ENCODE measurements at regions not wholly inside any gene's neighbourhood (a gene's known extent, or its start where the extent isn't known, plus 50 kb on each side); places are given as distances from the start of the nearest gene placed in this dataset.

DNA sequence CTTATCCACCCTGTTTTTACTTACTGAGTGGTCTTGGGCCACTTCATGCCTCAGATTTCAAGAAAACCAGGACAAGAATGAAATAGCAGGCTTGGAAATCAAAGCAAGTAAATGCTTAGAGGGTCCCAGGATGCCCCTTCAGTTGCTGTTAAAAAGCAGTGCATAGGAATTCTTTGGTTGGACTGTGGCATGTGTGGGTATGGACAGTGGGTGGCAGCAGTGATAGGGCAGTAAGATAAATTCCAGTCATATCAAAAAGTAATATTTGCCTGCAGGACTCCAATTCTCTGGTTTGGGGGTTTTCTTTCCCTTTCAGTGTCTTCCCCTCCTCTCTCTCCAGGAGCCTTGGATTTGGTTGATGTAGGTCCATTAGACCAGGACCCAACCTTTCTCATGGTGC lies 306.7 kb upstream of the CLINT1 start:
- no peaks in the 10 kb centered on the region for H3K9me3 ChIP-seq
- intact Hi-C loops (cut with DNase I), result no loop called here
- no peak overlapping the region for H3K27ac ChIP-seq
- no peak overlapping the region for H3K4me3 ChIP-seq
- DNase-seq, result no peak
- H3K4me1 ChIP-seq, result no peaks in the 10 kb centered on the region
- no peaks in the 10 kb centered on the region for H3K36me3 ChIP-seq
- no peaks in the 10 kb centered on the region for H3K27me3 ChIP-seq
- TF ChIP-seq POLR2A (IDR thresholded peaks at IDR 0.05), result no peak
- TF ChIP-seq, protein P1, sequence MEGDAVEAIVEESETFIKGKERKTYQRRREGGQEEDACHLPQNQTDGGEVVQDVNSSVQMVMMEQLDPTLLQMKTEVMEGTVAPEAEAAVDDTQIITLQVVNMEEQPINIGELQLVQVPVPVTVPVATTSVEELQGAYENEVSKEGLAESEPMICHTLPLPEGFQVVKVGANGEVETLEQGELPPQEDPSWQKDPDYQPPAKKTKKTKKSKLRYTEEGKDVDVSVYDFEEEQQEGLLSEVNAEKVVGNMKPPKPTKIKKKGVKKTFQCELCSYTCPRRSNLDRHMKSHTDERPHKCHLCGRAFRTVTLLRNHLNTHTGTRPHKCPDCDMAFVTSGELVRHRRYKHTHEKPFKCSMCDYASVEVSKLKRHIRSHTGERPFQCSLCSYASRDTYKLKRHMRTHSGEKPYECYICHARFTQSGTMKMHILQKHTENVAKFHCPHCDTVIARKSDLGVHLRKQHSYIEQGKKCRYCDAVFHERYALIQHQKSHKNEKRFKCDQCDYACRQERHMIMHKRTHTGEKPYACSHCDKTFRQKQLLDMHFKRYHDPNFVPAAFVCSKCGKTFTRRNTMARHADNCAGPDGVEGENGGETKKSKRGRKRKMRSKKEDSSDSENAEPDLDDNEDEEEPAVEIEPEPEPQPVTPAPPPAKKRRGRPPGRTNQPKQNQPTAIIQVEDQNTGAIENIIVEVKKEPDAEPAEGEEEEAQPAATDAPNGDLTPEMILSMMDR (IDR thresholded peaks at IDR 0.05), result no peak

DNA sequence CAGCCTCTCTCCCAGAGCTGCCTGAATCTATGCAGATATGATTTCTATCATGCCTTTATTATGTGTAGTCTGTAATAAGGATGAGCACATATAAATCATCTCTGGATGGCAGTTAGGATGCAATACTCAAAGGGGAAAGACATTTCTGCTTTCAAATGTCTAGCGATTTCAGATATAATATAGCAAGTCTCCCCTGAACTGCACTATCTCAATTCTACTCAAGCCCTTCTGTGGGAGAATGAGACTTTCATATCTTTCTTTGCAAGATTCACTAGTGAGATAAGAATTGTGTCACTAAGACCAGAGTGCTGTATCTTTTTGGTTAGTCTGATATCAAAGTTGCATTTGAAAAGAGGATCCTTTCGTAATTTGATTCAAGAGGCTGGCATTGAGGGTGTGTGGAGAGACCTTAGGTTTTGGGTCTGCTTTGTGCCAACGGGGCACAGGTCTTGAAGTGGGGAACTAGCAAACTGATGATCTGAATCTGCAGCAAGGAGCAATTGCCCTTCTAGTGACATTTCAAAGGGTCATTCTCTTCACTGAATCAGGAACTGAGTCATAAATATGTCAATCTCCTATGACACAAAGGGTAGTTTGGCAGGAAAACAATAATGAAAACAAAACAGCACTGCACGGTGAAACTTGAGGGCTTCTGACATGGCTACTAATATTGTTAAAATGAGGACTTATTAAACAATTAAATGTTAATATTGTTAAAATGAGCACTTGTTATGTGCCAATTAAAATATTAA lies 305.5 kb upstream of the CLINT1 start:
- intact Hi-C loops (cut with DNase I), result no loop called here
- H3K27me3 ChIP-seq, result no peaks in the 10 kb centered on the region
- no peaks in the 10 kb centered on the region for H3K9me3 ChIP-seq
- no peaks in the 10 kb centered on the region for H3K4me1 ChIP-seq
- TF ChIP-seq, protein P1 (IDR thresholded peaks at IDR 0.05), result no peak
- TF ChIP-seq POLR2A (IDR thresholded peaks at IDR 0.05), result no peak
- 60 to 65% methylated on average over 4 of the region's 4 CpGs for WGBS, 2 donors
- DNase-seq, result no peak
- H3K4me3 ChIP-seq, result no peak overlapping the region
- no peak overlapping the region for H3K27ac ChIP-seq
- no peaks in the 10 kb centered on the region for H3K36me3 ChIP-seq

DNA sequence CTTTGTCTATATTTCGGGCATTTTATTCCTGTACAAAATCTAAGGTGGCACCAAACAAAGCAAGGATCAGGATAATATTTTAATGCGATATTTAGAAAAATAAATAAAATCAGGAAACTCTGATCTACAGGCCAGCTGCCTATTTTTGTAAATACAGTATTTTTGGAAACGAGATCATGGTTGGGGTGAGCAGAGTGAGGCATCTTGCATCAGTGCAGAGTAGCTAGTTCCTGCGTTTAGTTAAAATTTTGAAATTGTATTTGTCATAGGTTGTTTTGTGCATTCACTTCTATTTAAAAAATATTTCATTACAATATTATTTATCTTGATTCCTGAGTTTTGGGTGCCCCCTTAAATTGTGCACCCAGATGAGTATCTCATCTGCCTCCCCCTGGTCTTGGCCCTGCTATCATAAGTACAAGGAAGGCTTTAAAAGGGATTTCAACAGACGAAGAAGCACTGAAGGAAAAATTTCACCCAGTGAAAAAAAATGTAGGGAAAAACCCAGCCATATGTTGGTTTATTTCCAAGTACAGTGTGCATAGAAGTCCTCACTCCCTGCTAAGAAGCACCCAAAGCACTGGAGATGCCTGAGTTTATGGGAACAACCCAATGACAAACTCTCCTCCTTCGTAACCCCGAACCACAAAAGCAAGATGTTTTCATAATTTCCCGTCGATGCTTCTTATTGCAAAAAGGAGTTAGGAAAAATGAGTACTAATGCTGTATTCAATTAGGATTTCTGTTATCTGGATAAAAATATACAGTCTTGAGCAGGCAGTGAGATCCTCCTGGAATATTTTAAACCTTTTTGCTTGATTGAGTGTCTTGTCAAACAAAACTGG lies 304.7 kb upstream of the CLINT1 start:
- H3K27ac ChIP-seq, result no peak overlapping the region
- H3K27me3 ChIP-seq, result no peaks in the 10 kb centered on the region
- H3K4me3 ChIP-seq, result no peak overlapping the region
- no peaks in the 10 kb centered on the region for H3K36me3 ChIP-seq
- intact Hi-C loops (cut with DNase I), result no loop called here
- TF ChIP-seq POLR2A (IDR thresholded peaks at IDR 0.05), result no peak
- TF ChIP-seq, protein P1 (IDR thresholded peaks at IDR 0.05), result no peak
- no peaks in the 10 kb centered on the region for H3K9me3 ChIP-seq
- 64 to 72% methylated on average over 9 of the region's 9 CpGs for WGBS, 2 donors
- DNase-seq, result no peak
- no peaks in the 10 kb centered on the region for H3K4me1 ChIP-seq

DNA sequence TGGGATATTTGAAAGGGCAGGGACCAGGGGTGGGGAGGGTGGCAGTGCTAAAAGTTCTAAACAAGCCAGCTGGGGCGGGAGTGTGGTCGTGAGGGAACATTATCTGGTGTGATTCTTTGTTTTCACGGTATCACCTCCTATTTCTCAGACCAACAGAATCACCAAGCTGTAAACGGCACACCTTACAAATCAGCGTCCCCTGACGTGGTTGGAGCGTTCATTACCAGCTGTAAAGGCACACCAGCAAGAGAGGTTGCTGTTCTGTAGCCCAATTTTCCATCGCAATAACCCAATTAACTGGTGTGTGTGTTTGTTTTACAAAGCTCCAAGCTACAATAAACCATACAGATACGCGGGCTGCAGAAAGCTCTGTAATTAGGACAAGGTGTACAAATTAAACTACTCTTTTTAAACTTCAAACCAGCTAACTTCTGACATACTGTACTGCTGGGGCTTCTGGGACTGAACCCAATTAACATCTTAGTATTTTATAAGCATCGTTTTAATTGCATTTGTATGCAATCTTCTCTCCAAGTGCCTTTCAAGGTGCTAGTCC lies 303.6 kb upstream of the CLINT1 start:
- 71 to 83% methylated on average over 10 to 11 of the region's 11 CpGs for WGBS, 2 donors
- H3K9me3 ChIP-seq, result no peaks in the 10 kb centered on the region
- DNase-seq, result no peak
- no peak for TF ChIP-seq POLR2A (IDR thresholded peaks at IDR 0.05)
- TF ChIP-seq, protein P1 (IDR thresholded peaks at IDR 0.05), result no peak
- no peaks in the 10 kb centered on the region for H3K27me3 ChIP-seq
- no peaks in the 10 kb centered on the region for H3K36me3 ChIP-seq
- no peak overlapping the region for H3K4me3 ChIP-seq
- no peaks in the 10 kb centered on the region for H3K4me1 ChIP-seq
- intact Hi-C loops (cut with DNase I), result no loop called here
- no peak overlapping the region for H3K27ac ChIP-seq

DNA sequence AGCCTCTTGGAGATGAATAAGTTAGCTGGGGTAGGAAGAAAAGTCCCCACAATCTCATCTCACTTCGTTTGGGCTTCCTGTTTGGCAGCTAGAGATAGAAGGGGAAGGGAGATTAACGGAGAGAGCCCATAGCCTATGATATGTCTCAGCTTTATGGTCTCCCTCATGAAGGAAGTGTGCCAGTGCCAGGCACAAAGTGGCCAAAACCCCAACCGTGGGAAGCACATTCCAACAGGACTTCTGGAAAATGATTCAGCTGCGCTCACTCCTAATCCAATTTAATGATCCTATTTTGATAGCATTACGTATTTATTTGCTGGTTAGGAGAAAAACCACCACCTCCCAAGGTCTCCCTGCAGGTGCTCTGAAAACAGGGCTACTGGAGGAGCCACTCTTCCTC lies 303.1 kb upstream of the CLINT1 start:
- no peak for DNase-seq
- TF ChIP-seq, protein P1 (IDR thresholded peaks at IDR 0.05), result no peak
- no peak for TF ChIP-seq POLR2A (IDR thresholded peaks at IDR 0.05)
- Histone ChIP-seq H3K27ac (no peak overlapping the region), H3K4me1 (no peaks in the 10 kb centered on the region), H3K27me3 (no peaks in the 10 kb centered on the region), H3K36me3 (no peaks in the 10 kb centered on the region), H3K4me3 (no peak overlapping the region), H3K9me3 (no peaks in the 10 kb centered on the region)
- intact Hi-C loops (cut with DNase I), result no loop called here
- 63 to 72% methylated on average over 4 to 5 of the region's 5 CpGs for WGBS, 2 donors
